ENCODE measurements at regions not wholly inside any gene's neighbourhood (a gene's known extent, or its start where the extent isn't known, plus 50 kb on each side); places are given as distances from the start of the nearest gene placed in this dataset.
"Not testable (repeated sequence)": the region's sequence is repeated elsewhere in the genome, so short reads cannot be mapped to it uniquely, and the experiment has no call there.

DNA sequence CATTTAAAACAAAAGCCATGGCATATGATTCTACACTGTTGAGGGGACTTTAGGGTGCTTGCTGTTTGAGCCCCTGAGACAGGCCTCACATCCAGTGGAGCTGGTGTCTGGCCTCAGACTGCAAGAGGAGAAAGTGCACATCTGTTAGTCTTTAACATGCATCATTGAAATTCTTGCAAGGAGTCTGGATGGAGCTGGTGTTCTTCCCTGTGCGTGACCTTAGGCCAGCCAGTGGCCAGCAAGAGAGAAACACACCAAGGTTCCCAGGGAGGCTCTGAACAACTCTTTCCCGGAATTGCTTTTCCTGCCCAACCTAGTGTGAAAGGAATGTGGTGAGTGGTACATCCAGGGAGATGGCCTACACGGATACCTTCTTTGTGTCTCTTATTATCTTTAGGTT is 282.8 kb upstream of the TNC start:
- DNase-seq (ENCODE audit: low read depth), result no peak

DNA sequence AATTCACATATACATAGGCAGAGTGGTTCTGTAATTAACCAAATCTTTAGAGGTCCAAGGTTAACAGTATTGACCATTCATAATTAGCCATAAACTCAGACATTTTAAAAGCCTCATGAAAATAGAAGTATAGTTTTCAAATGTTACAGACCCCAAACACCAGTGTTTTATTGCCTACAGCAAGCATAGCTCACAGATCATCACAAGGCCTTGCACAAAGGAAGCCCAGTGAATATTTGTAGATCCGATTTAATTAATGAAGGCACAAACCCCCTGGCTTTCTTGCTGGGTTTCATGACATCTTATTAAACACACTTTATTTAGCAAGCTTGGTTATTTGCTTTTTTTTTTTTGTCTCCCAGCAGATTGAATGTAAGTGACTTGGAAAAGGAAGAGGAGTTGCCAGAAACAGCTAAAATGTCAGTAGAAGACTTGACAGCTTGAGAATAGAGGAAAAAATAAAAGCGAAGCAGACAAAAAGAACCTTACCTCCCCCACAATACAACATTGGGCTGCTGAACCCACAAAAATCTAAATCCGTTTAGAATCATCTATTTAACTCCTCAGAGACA is 283.9 kb upstream of the TNC start:
- no peak for DNase-seq (ENCODE audit: low read depth)

DNA sequence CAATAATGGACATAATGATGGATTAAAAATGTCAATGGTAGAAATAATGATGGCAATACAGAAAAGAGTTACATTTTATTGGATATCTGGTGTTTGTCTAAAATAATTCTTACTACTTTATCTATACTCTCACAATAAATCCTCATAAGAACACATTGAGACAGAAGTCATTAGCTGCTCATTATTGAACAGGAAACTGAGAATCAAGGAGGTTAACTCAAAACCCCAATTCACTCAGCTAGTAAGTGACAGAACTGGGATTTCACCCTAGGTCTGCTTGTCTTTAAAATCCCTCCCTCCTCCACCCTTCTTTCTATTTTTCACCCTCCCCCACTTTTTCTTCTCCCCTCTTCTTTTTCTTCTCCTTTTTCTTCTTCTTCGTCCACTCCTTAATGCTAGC is 285.8 kb upstream of the TNC start:
- DNase-seq (ENCODE audit: low read depth), result no peak

- no peak for DNase-seq (ENCODE audit: low read depth)
These were observed 286.4 kb upstream of the TNC start for GRCh38 chr9:115404311-115404710.

DNA sequence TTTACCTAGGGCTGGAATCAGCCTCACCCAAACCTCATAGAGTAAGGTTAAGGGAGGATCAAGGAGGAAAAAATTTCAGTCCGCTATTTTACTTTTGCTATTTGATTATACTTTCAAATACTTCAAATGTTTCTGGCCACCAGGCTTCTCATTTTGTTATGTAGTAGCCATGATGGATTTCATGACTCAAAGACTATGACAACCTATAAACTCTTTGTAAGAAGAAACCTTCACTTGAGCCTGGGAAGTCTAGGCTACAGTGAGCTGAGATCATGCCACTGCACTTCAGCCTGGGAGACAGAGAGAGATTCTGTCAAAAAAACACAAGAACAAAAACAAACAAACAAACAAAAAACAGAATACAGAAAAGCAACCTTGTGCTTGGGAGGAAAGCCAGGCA is 293.6 kb upstream of the TNC start:
- DNase-seq (ENCODE audit: low read depth), result no peak

GRCh38 chr9:115411993-115412452 is 294.1 kb upstream of the TNC start:
- DNase-seq (ENCODE audit: low read depth), result no peak

DNA sequence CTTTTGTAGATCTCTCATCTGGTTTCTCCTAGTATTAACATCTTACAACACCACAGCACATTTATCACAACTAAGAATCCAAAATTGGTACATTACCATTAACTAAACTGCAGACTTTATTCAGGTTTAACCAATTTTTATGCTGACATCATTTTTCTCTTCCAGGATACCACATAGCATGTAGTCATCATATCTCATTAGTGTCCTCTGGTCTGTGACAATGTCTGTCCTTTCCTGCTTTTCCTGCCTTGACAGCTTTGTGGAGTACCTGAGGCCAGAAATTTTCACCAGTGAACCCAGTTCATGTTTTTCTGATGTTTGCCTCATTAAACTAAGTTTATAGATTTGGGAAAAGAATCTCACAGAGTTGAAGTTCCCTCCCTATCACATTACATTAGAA is 294.7 kb upstream of the TNC start:
- no peak for DNase-seq (ENCODE audit: low read depth)

DNA sequence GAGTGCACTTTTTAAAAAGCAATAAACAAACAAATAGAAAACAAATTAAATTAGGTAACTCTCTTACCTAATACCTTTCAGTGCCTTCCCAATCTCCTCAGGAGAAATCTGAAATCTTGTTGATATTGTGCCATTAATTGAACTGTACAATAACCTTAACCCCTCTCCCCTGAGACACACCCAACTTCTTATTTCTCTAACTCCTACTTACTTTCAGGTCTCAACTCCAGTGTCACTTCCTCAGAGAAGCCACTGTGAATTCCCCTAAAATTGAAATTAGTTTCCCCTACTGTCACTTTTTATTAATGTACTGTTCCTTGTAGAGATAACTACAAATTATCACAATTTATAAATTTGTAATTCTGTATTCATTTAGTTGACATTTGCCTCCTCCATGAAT is 295.3 kb upstream of the TNC start:
- DNase-seq (ENCODE audit: low read depth), result no peak

DNA sequence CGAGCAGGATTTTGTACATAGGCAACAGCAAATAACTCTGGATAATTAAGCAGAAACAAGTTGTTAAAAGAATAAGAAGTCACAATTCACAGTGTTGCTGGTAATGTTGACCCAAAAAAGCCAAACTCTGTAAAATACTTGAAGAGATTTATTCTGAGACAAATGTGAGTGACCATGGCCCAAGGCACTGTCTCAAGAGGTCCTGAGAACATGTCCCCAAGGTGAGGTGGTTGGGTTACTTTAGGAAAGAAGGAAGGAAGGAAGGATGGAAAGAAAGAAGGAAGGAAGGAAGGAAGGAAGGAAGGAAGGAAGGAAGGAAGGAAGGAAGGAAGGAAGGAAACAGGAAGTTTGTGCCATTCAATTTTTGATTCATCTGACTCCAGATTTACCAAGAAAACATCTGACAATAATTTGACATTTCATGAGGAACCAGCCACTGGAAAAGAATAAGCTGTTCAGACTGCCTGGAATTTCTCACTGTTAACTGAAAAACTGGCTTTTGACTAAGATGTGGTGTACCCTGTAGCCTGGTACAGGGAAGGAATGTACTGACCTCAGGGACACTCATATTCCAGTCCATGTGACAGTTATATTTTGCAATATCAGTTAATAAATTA is 295.9 kb upstream of the TNC start:
- DNase-seq (ENCODE audit: low read depth), result no peak

DNA sequence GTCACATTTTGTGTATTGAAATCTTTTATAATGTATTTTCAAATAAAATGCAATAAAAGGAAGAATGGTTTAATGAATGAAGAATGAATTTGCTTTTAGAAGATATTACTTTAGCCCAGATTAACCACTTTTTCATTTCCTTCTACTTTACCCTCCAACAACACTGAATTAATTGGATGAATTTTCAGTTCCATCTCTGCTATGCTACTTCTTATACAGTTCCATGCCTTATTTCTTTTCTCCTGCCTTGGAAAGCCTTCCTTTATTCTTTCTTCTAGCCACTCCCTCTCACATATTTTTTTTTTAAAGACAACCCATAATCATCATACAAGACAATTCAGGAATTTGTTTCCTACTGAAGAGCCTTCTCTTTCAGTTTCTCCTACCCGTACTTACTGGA is 296.6 kb upstream of the TNC start:
- no peak for DNase-seq (ENCODE audit: low read depth)

DNA sequence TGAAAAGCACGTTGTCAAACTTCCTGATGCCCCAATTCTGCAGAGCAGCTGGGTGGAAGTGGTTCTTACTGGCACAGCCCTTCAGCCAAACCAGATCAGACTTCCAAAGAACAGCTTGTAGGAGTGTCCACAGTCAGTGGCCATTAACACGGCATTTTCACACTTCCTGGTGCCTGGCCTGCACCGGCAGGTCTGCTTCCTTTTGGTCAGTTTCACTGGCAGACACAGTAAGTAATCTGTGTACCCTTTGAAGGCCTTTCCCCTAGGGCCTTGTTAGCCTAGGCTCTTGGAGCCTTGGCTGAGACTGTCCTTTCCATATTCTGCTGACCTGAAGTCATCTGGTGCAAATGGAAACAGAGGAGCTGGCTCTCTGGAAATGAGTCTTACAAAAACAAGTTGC is 297.5 kb upstream of the TNC start:
- DNase-seq (ENCODE audit: low read depth), result no peak

- DNase-seq (ENCODE audit: low read depth), result no peak
These were observed 298.3 kb upstream of the TNC start for GRCh38 chr9:115416299-115416698.

DNA sequence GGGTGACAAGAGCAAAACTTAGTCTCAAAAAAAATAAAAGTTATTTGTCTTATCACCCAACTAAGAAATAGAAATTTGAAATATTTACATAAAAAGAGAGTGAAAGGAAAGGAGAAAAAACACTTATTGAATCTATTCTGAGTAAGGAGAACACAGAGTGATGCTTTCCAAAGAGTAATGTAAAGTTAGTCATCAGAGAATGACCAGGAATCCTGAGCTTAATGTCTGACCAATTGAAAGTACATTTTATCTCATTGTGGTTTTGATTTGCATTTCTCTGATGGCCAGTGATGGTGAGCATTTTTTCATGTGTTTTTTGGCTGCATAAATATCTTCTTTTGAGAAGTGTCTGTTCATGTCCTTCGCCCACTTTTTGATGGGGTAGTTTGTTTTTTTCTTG is 300.2 kb upstream of the TNC start:
- DNase-seq (ENCODE audit: low read depth), result not testable (repeated sequence)

GRCh38 chr9:115422932-115423440 is 305.0 kb upstream of the TNC start:
- DNase-seq (ENCODE audit: low read depth), result peak; percentile 46

DNA sequence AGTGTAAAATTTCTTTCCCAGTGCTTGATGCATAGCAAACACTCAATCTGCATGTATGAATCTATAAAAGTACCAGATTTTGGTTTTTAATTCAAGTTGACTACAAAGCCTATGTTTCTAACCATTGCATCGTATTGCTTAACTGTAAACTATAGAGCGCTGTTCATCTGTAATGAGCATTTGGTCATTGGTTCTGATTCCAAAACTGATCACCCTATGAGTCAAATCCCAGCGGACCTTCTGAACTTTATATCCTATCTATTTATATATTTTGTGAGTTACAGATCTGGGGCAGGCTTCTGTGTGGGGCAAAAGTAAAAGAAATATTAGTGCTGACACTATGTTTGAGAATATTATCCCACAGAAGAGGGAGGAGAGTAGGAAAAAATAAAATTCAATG is 305.7 kb upstream of the TNC start:
- no peak for DNase-seq (ENCODE audit: low read depth)

DNA sequence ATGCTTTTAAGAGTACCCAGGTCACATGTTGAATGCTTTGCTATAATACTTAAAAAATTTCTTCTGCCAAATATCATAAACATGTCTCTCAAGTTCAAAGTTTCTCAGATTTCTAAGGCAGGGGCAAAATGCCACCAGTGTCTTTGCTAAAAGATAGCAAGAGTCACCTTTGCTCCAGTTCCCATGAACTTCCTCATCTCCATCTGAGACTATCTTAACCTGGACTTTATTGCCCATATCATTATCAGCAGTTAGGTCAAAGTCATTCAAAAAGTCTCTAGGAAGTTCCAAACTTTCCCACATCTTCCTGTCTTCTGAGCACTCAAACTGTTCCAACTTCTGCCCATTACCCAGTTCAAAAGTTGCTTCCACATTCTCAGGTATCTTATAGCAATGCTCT is 307.6 kb upstream of the TNC start:
- no peak for DNase-seq (ENCODE audit: low read depth)

DNA sequence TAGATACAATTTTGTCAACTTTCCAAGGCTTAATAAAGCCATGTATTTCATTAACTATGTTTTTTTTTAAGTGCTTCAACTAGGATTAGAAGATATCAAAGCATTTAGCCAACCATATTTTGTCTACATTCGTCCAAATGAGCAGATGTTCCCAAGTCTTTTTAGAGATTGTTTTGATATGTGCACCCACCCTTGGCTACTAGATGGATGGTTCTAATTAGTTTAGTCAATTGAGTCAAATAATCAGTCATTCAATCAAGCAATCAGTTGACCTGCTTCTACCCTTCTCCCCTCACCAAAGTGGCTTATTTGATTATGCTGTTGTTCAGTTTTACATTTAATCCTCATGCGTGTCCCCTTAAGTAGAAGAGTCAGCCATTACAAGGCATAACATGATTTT is 319.5 kb upstream of the TNC start:
- no peak for DNase-seq (ENCODE audit: low read depth)

GRCh38 chr9:115439641-115440040 is 321.7 kb upstream of the TNC start:
- DNase-seq (ENCODE audit: low read depth), result no peak

GRCh38 chr9:115442054-115442453 is 324.1 kb upstream of the TNC start:
- no peak for DNase-seq (ENCODE audit: low read depth)

DNA sequence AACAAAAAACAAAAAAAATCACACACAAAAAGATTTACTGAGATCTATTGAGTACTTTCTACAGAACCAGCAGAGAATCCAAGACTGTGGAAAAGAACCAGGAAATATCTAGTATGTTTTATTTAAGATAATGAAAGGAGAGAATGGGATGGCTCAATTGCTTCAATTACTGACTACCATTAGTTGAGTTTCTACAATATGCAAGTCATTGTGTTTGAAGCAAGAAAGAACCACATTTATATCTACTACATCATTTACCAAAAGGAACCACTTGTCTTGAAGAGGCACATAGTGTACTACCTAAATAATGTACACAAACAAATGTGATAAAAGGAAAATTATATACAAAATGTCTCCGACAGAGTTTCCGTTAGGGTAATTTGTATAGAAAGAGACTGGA is 325.9 kb upstream of the TNC start:
- DNase-seq (ENCODE audit: low read depth), result no peak

- no peak for DNase-seq (ENCODE audit: low read depth)
These were observed 327.0 kb upstream of the TNC start for GRCh38 chr9:115444959-115445358.

GRCh38 chr9:115445655-115446054 is 327.7 kb upstream of the TNC start:
- DNase-seq (ENCODE audit: low read depth), result no peak

- DNase-seq (ENCODE audit: low read depth), result no peak
These were observed 338.6 kb upstream of the TNC start for GRCh38 chr9:115456515-115456914.

GRCh38 chr9:115461280-115461679 is 343.3 kb upstream of the TNC start:
- DNase-seq (ENCODE audit: low read depth), result no peak

Data from HS-27A (cell line).